CD4-positive, alpha-beta memory T cell (primary cell): ENCODE measurements at regions not wholly inside any gene's neighbourhood (a gene's known extent, or its start where the extent isn't known, plus 50 kb on each side); places are given as distances from the start of the nearest gene placed in this dataset.

Experiments used
- CTCF ChIA-PET: fragments of 350-600 bp; sonication (Branson Sonifier 250); formaldehyde crosslinking; loops from one replicate; lab custom pipeline; 2021; ENCODE audit warnings: inconsistent platforms; ENCODE audit not compliant: partially characterized antibody; lab: Charles Lee
- POLR2A ChIA-PET: fragments of 350-600 bp; sonication (Branson Sonifier 250); formaldehyde crosslinking; loops from one replicate; lab custom pipeline; 2021; ENCODE audit not compliant: partially characterized antibody; lab: Charles Lee
- DNase-seq, 5 donors: peaks; one replicate each; pipeline versions ENCODE4 v3.0.0 to v3.0.0-alpha.2; 2020 to 2022; ENCODE audit warnings: mixed read lengths in 1 of 5
- H3K27ac ChIP-seq: one replicate; pipeline ENCODE4 v1.7.0; 2013; ENCODE audit warnings: low read depth, low read length
- H3K27me3 ChIP-seq: 2 replicates; pipeline ENCODE4 v1.7.0; 2013; ENCODE audit warnings: mild to moderate bottlenecking, low read length, moderate library complexity; ENCODE audit not compliant: insufficient read depth
- H3K36me3 ChIP-seq: 2 replicates; pipeline ENCODE4 v1.7.0; 2013; ENCODE audit warnings: mild to moderate bottlenecking, low read length, moderate library complexity; ENCODE audit not compliant: insufficient read depth
- H3K4me1 ChIP-seq: 2 replicates; pipeline ENCODE4 v1.7.0; 2013; ENCODE audit warnings: mild to moderate bottlenecking, low read length, moderate library complexity; ENCODE audit not compliant: insufficient read depth
- H3K4me3 ChIP-seq, 2 donors: one replicate each; pipeline ENCODE4 v1.7.0; 2013; ENCODE audit warnings: low read length in 2 of 2, mild to moderate bottlenecking in 1 of 2
- H3K9me3 ChIP-seq, 2 donors: one replicate each; pipeline ENCODE4 v1.7.0; 2013; ENCODE audit warnings: low read length in 2 of 2, control low read depth in 1 of 2; ENCODE audit not compliant: control insufficient read depth in 1 of 2
- H3K27ac Mint-ChIP-seq, 7 donors: one replicate each; pipeline ENCODE4 v1.8.0; 2020 to 2021; ENCODE audit warnings: mixed read lengths in 7 of 7, mild to moderate bottlenecking in 6 of 7, inconsistent platforms in 3 of 7, moderate library complexity in 3 of 7
- H3K27me3 Mint-ChIP-seq, 2 donors: one replicate each; pipeline ENCODE4 v1.8.0; 2020 to 2021; ENCODE audit warnings: mixed read lengths in 2 of 2
- H3K36me3 Mint-ChIP-seq, 2 donors: one replicate each; pipeline ENCODE4 v1.8.0; 2020 to 2021; ENCODE audit warnings: mixed read lengths in 2 of 2, inconsistent platforms in 1 of 2, mild to moderate bottlenecking in 1 of 2
- H3K4me1 Mint-ChIP-seq, 4 donors: one replicate each; pipeline ENCODE4 v1.8.0; 2020 to 2021; ENCODE audit warnings: mixed read lengths in 4 of 4, mild to moderate bottlenecking in 1 of 4
- H3K4me3 Mint-ChIP-seq, 8 donors: one replicate each; pipeline ENCODE4 v1.8.0; 2020 to 2021; ENCODE audit warnings: mixed read lengths in 8 of 8, mild to moderate bottlenecking in 7 of 8, moderate library complexity in 6 of 8, inconsistent platforms in 3 of 8
- H3K9me3 Mint-ChIP-seq, 8 donors: one replicate each; pipeline ENCODE4 v1.8.0; 2020 to 2021; ENCODE audit warnings: mixed read lengths in 8 of 8, mild to moderate bottlenecking in 5 of 8, inconsistent platforms in 3 of 8, moderate library complexity in 1 of 8
- intact Hi-C: fragments of 100-400 bp; cut with micrococcal nuclease; formaldehyde crosslinking; loops from one replicate; pipeline ENCODE4 v1.15.1; 2023

- POLR2A ChIA-PET = no interaction called here
- no peaks in the 10 kb centered on the region for H3K4me1 ChIP-seq
- no peaks in the 10 kb centered on the region for H3K36me3 ChIP-seq
- no peak overlapping the region for H3K27ac ChIP-seq
- CTCF ChIA-PET = no interaction called here
- Mint-ChIP-seq H3K36me3 (no peaks in the 10 kb centered on the region), H3K4me3 (no peak overlapping the region), H3K4me1 (no peaks in the 10 kb centered on the region), H3K27me3 (no peaks in the 10 kb centered on the region), H3K27ac (no peak overlapping the region), H3K9me3 (peaks cover 0 to 16% (median 5%) of the 10 kb centered on the region in 8 donors)
- H3K4me3 ChIP-seq = no peak overlapping the region
- intact Hi-C loops = no loop called here
- H3K27me3 ChIP-seq = no peaks in the 10 kb centered on the region
- no peak for DNase-seq
- H3K9me3 ChIP-seq = no peaks in the 10 kb centered on the region
Observed at GRCh38 chr3:83092521-83093221, 1331.2 kb upstream of the GBE1 start.

GRCh38 chr3:83076041-83076440 lies 1314.6 kb upstream of the GBE1 start:
- Mint-ChIP-seq H3K4me1 (no peaks in the 10 kb centered on the region), H3K27ac (no peak overlapping the region), H3K4me3 (no peak overlapping the region), H3K9me3 (peaks cover 2 to 11% (median 6%) of the 10 kb centered on the region in 8 donors), H3K27me3 (no peaks in the 10 kb centered on the region), H3K36me3 (no peaks in the 10 kb centered on the region)
- no peak for DNase-seq
- Histone ChIP-seq H3K27me3 (no peaks in the 10 kb centered on the region), H3K36me3 (no peaks in the 10 kb centered on the region), H3K4me3 (no peak overlapping the region), H3K4me1 (no peaks in the 10 kb centered on the region), H3K27ac (no peak overlapping the region), H3K9me3 (no peaks in the 10 kb centered on the region)
- intact Hi-C loops = no loop called here
- CTCF ChIA-PET = no interaction called here
- POLR2A ChIA-PET = no interaction called here

- H3K4me3 Mint-ChIP-seq = no peak overlapping the region
- Histone ChIP-seq H3K27ac (no peak overlapping the region), H3K4me1 (no peaks in the 10 kb centered on the region), H3K9me3 (no peaks in the 10 kb centered on the region), H3K4me3 (no peak overlapping the region), H3K27me3 (no peaks in the 10 kb centered on the region), H3K36me3 (no peaks in the 10 kb centered on the region)
- H3K27me3 Mint-ChIP-seq = no peaks in the 10 kb centered on the region
- peaks cover 2 to 12% (median 6%) of the 10 kb centered on the region in 8 donors for H3K9me3 Mint-ChIP-seq
- no peak overlapping the region for H3K27ac Mint-ChIP-seq
- intact Hi-C loops = no loop called here
- ChIA-PET CTCF (no interaction called here), POLR2A (no interaction called here)
- no peak for DNase-seq
- no peaks in the 10 kb centered on the region for H3K36me3 Mint-ChIP-seq
- H3K4me1 Mint-ChIP-seq = no peaks in the 10 kb centered on the region
Observed at GRCh38 chr3:83074485-83074884, 1313.0 kb upstream of the GBE1 start.

- Histone ChIP-seq H3K9me3 (peaks cover 0 to 5% of the 10 kb centered on the region in 2 donors), H3K27me3 (no peaks in the 10 kb centered on the region), H3K4me3 (no peak overlapping the region), H3K27ac (no peak overlapping the region), H3K4me1 (no peaks in the 10 kb centered on the region), H3K36me3 (no peaks in the 10 kb centered on the region)
- Mint-ChIP-seq H3K27me3 (no peaks in the 10 kb centered on the region), H3K36me3 (no peaks in the 10 kb centered on the region), H3K9me3 (peaks cover 3 to 30% (median 12%) of the 10 kb centered on the region in 8 donors), H3K4me3 (no peak overlapping the region), H3K27ac (no peak overlapping the region), H3K4me1 (no peaks in the 10 kb centered on the region)
- no peak for DNase-seq
- intact Hi-C loops = no loop called here
- POLR2A ChIA-PET = no interaction called here
- CTCF ChIA-PET = no interaction called here
Observed at GRCh38 chr3:83065851-83066460, 1304.5 kb upstream of the GBE1 start.

- no peaks in the 10 kb centered on the region for H3K36me3 ChIP-seq
- Mint-ChIP-seq H3K27ac (no peak overlapping the region), H3K36me3 (no peaks in the 10 kb centered on the region), H3K9me3 (peaks cover 3 to 36% (median 21%) of the 10 kb centered on the region in 8 donors), H3K4me3 (no peak overlapping the region), H3K27me3 (no peaks in the 10 kb centered on the region), H3K4me1 (no peaks in the 10 kb centered on the region)
- H3K4me1 ChIP-seq = no peaks in the 10 kb centered on the region
- no peaks in the 10 kb centered on the region for H3K27me3 ChIP-seq
- no peak for DNase-seq
- intact Hi-C loops = no loop called here
- H3K9me3 ChIP-seq = peaks cover 0 to 5% of the 10 kb centered on the region in 2 donors
- ChIA-PET POLR2A (no interaction called here), CTCF (no interaction called here)
- H3K27ac ChIP-seq = no peak overlapping the region
- H3K4me3 ChIP-seq = no peak overlapping the region
Observed at GRCh38 chr3:83063446-83063845, 1302.0 kb upstream of the GBE1 start.

- Histone ChIP-seq H3K9me3 (no peaks in the 10 kb centered on the region), H3K4me3 (no peak overlapping the region), H3K36me3 (no peaks in the 10 kb centered on the region), H3K4me1 (no peaks in the 10 kb centered on the region), H3K27me3 (no peaks in the 10 kb centered on the region), H3K27ac (no peak overlapping the region)
- H3K36me3 Mint-ChIP-seq = no peaks in the 10 kb centered on the region
- H3K27ac Mint-ChIP-seq = no peak overlapping the region
- intact Hi-C loops = no loop called here
- ChIA-PET POLR2A (no interaction called here), CTCF (no interaction called here)
- peaks cover 0 to 6% (median 0%) of the 10 kb centered on the region in 8 donors for H3K9me3 Mint-ChIP-seq
- no peaks in the 10 kb centered on the region for H3K4me1 Mint-ChIP-seq
- DNase-seq = no peak
- no peak overlapping the region for H3K4me3 Mint-ChIP-seq
- no peaks in the 10 kb centered on the region for H3K27me3 Mint-ChIP-seq
Observed at GRCh38 chr3:83048556-83048955, 1287.1 kb upstream of the GBE1 start.

- H3K4me3 Mint-ChIP-seq = no peak overlapping the region
- DNase-seq = no peak
- H3K4me1 Mint-ChIP-seq = no peaks in the 10 kb centered on the region
- H3K36me3 Mint-ChIP-seq = no peaks in the 10 kb centered on the region
- Histone ChIP-seq H3K27ac (no peak overlapping the region), H3K4me1 (no peaks in the 10 kb centered on the region), H3K4me3 (no peak overlapping the region), H3K27me3 (no peaks in the 10 kb centered on the region), H3K9me3 (no peaks in the 10 kb centered on the region), H3K36me3 (no peaks in the 10 kb centered on the region)
- intact Hi-C loops = no loop called here
- ChIA-PET CTCF (no interaction called here), POLR2A (no interaction called here)
- H3K9me3 Mint-ChIP-seq = peaks cover 0 to 12% (median 8%) of the 10 kb centered on the region in 8 donors
- no peaks in the 10 kb centered on the region for H3K27me3 Mint-ChIP-seq
- H3K27ac Mint-ChIP-seq = no peak overlapping the region
Observed at GRCh38 chr3:83039422-83039821, 1278.0 kb upstream of the GBE1 start.
